Heart left ventricle (tissue), 16 donors: ENCODE measurements at regions not wholly inside any gene's neighbourhood (a gene's known extent, or its start where the extent isn't known, plus 50 kb on each side); places are given as distances from the start of the nearest gene placed in this dataset.

Experiments used
- ATAC-seq, 4 donors: fragments of 200-7000 bp; cut with Tn5 transposase; one replicate each; pipeline ENCODE4 v1.9.1; 2020 to 2022; ENCODE audit warnings: moderate library complexity in 4 of 4, mild to moderate bottlenecking in 3 of 4, moderate number of reproducible peaks in 1 of 4
- DNase-seq, 5 donors: peaks; one replicate each; pipeline ENCODE4 v3.0.0-alpha.2; 2020
- H3K27ac ChIP-seq, 12 donors: fragments of 200-600 bp; sonication (generic) in 4 of 12; one replicate each; pipeline versions ENCODE4 v1.5.0 to v1.8.0; 2016 to 2022; ENCODE audit warnings: mild to moderate bottlenecking in 2 of 12
- H3K27me3 ChIP-seq, 9 donors: fragments of 200-600 bp; sonication (generic) in 2 of 9; one replicate each; pipeline versions ENCODE4 v1.5.1 to v1.8.0; 2016 to 2022; ENCODE audit warnings: mild to moderate bottlenecking in 3 of 9
- H3K36me3 ChIP-seq, 9 donors: fragments of 200-600 bp; sonication (generic) in 2 of 9; one replicate each; pipeline versions ENCODE4 v1.5.0 to v1.8.0; 2018 to 2022; ENCODE audit warnings: mild to moderate bottlenecking in 2 of 9
- H3K4me1 ChIP-seq, 12 donors: fragments of 200-600 bp; sonication (generic) in 4 of 12; one replicate each; pipeline versions ENCODE4 v1.5.0 to v1.8.0; 2016 to 2022; ENCODE audit warnings: mild to moderate bottlenecking in 3 of 12
- H3K4me3 ChIP-seq, 12 donors: fragments of 200-600 bp; sonication (generic) in 4 of 12; one replicate each; pipeline versions ENCODE4 v1.5.0 to v1.8.0; 2017 to 2022; ENCODE audit warnings: mild to moderate bottlenecking in 9 of 12, moderate library complexity in 4 of 12
- H3K9me3 ChIP-seq, 12 donors: fragments of 200-600 bp; sonication (generic) in 4 of 12; one replicate each; pipeline versions ENCODE4 v1.5.0 to v1.8.0; 2016 to 2022; ENCODE audit warnings: mild to moderate bottlenecking in 1 of 12
- CTCF ChIP-seq, 12 donors: fragments of 200-600 bp; sonication (generic) in 4 of 12; IDR thresholded peaks; one replicate each; pipeline versions ENCODE4 v1.5.0 to v1.8.0; 2018 to 2022; ENCODE audit warnings: antibody characterized with exemption in 12 of 12, mild to moderate bottlenecking in 5 of 12
- POLR2A ChIP-seq, 2 donors: fragments of 450-650 bp; IDR thresholded peaks; one replicate each; pipeline ENCODE4 v1.6.1; 2017; ENCODE audit warnings: antibody characterized with exemption in 2 of 2, mild to moderate bottlenecking in 2 of 2, moderate library complexity in 2 of 2
- WGBS, 4 donors: extraction: QIAGEN DNeasy Blood & Tissue Kit in 2 of 4; methylation state at CpG; one replicate each; pipeline versions ENCODE4 v1.1.5 to v1.1.7; 2013 to 2018; 5-methylcytosine and 5-hydroxymethylcytosine counted together
- intact Hi-C, 10 donors: fragments of 100-400 bp; cut with DNase I; formaldehyde crosslinking; loops; one replicate each; pipeline versions ENCODE4 v1.11.1 to v1.14.2; 2022
- donor health status: ischemic (EF 13 %, LVEDD 7.1; RV severe dilation, severe dysfunction).
- donor health status: healthy with polysubstance abuse.
- donor health status: DM: no; HTN: yes; CAD: no.
- donor health status: DM: no; HTN: no; CAD: no.
- donor health status: ischemic (EF 25% LVEDD 6.9; RV normal size, moderate dysfunction).
- donor health status: ischemic (EF 25% LVEDD 5.7; RV mildly dilated, moderate dysfunction).
- donor health status: healthy.
- donor health status: DM: yes; HTN: yes; CAD: no.
- donor health status: ischemic (EF 35%, LVEDD 5.7; RV mildly dilated, moderate dysfunction).
- donor health status: nonischemic (EF 11% LVEDD 7.7; RV severe dilation, severe dysfunction).
- donor health status: DM: yes; HTN: yes; CAD: no.
- donor health status: PGD.
- donor health status: ischemic (EF 29% LVEDD 5.4; RV normal size, mild dysfunction).
- donor health status: nonischemic (EF 23%, LVEDD 6.1; RV moderate dilation, normal function).

GRCh38 chr12:83856803-83857202, 1055.8 kb downstream of the SLC6A15 start:
- H3K27me3 ChIP-seq, result no peaks in the 10 kb centered on the region
- H3K9me3 ChIP-seq, result peaks cover 0 to 37% (median 12%) of the 10 kb centered on the region in 12 donors
- no peak overlapping the region for H3K27ac ChIP-seq
- intact Hi-C loops, result no loop called here
- H3K4me3 ChIP-seq, result no peak overlapping the region
- no peak for TF ChIP-seq POLR2A (IDR thresholded peaks at IDR 0.05)
- TF ChIP-seq CTCF (IDR thresholded peaks at IDR 0.05), result no peak
- no peaks in the 10 kb centered on the region for H3K4me1 ChIP-seq
- H3K36me3 ChIP-seq, result no peaks in the 10 kb centered on the region
- ATAC-seq (no peak), DNase-seq (no peak)

GRCh38 chr12:83850531-83850930, 1062.1 kb downstream of the SLC6A15 start:
- no peak overlapping the region for H3K27ac ChIP-seq
- intact Hi-C loops, result no loop called here
- no peaks in the 10 kb centered on the region for H3K27me3 ChIP-seq

GRCh38 chr12:83848702-83849101, 1063.9 kb downstream of the SLC6A15 start:
- ATAC-seq (no peak), DNase-seq (no peak)
- WGBS, 4 donors, result 63 to 88% (median 81%) methylated on average over 1 of the region's 1 CpG
- Histone ChIP-seq H3K27ac (no peak overlapping the region), H3K27me3 (no peaks in the 10 kb centered on the region), H3K9me3 (no peaks in the 10 kb centered on the region), H3K4me1 (no peaks in the 10 kb centered on the region), H3K4me3 (no peak overlapping the region), H3K36me3 (no peaks in the 10 kb centered on the region)
- intact Hi-C loops, result no loop called here
- TF ChIP-seq POLR2A (IDR thresholded peaks at IDR 0.05) (no peak), CTCF (IDR thresholded peaks at IDR 0.05) (no peak)

More at GRCh38 chr12:83850531-83850930, 1062.1 kb downstream of the SLC6A15 start:
- no peaks in the 10 kb centered on the region for H3K36me3 ChIP-seq
- H3K4me3 ChIP-seq, result no peak overlapping the region
- no peak for DNase-seq
- 63 to 92% (median 78%) methylated on average over 2 of the region's 2 CpGs for WGBS, 4 donors
- TF ChIP-seq CTCF (IDR thresholded peaks at IDR 0.05) (no peak), POLR2A (IDR thresholded peaks at IDR 0.05) (no peak)
- no peak for ATAC-seq
- no peaks in the 10 kb centered on the region for H3K4me1 ChIP-seq
- H3K9me3 ChIP-seq, result peaks cover 0 to 13% (median 0%) of the 10 kb centered on the region in 12 donors

- TF ChIP-seq CTCF (IDR thresholded peaks at IDR 0.05) (no peak), POLR2A (IDR thresholded peaks at IDR 0.05) (no peak)
- no peak for DNase-seq
- no peaks in the 10 kb centered on the region for H3K27me3 ChIP-seq
- H3K9me3 ChIP-seq, result no peaks in the 10 kb centered on the region
- 44 to 71% (median 47%) methylated on average over 2 of the region's 2 CpGs for WGBS, 4 donors
- intact Hi-C loops, result no loop called here
- no peaks in the 10 kb centered on the region for H3K4me1 ChIP-seq
- ATAC-seq, result no peak
- H3K4me3 ChIP-seq, result no peak overlapping the region
- no peaks in the 10 kb centered on the region for H3K36me3 ChIP-seq
- no peak overlapping the region for H3K27ac ChIP-seq
Measured at GRCh38 chr12:83843541-83843940, 1069.1 kb downstream of the SLC6A15 start.
